ENCODE measurements at regions not wholly inside any gene's neighbourhood (a gene's known extent, or its start where the extent isn't known, plus 50 kb on each side); places are given as distances from the start of the nearest gene placed in this dataset.

DNA sequence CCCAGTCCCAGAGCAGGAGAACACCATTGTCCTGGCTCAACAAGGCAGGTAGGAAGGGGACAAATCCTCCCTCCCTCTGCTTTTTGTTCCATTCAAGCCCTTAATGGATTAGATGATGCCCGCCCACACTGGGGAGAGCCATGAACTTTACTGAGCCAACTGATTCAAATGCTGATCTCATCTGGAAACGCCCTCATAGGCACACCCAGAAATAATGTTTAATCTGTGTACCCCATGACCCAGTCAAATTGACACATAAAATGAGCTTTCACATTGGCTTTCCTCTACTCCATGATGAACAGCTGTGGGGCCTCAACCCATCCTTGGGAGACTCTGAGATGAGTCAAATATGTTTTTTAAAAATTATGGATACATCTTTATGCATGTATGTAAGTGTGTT is 141.8 kb downstream of the GALC start:
- Histone ChIP-seq H3K27me3 (ENCODE audit: control insufficient read depth in 2 of 2, insufficient read depth in 2 of 2, low read length in 2 of 2) (no peaks in the 10 kb centered on the region), H4K20me1 (replicated peaks; ENCODE audit: control insufficient read depth, extremely low read depth, insufficient read depth, low read length) (no peaks in the 10 kb centered on the region), H3K9ac (replicated peaks; ENCODE audit: extremely low read depth, insufficient read depth, low read length) (no peak overlapping the region), H3K27ac (ENCODE audit: insufficient read depth, low read depth, low read length) (no peak overlapping the region), H3K79me2 (ENCODE audit: control insufficient read depth, insufficient read depth, low read length) (no peaks in the 10 kb centered on the region), H3K4me2 (ENCODE audit: insufficient read depth, low read length) (no peak overlapping the region), H3K36me3 (ENCODE audit: control insufficient read depth in 2 of 2, extremely low read depth in 1 of 2, insufficient read depth in 2 of 2, low read length in 2 of 2) (no peaks in the 10 kb centered on the region), H3K9me1 (replicated peaks; ENCODE audit: control insufficient read depth, extremely low read depth, insufficient read depth, low read length) (no peaks in the 10 kb centered on the region), H2AFZ (ENCODE audit: low read depth, low read length) (no peak overlapping the region), H3K4me3 (replicated peaks in 1 of 3; ENCODE audit: insufficient read depth in 1 of 3, low read depth in 1 of 3, low read length in 3 of 3) (no peak overlapping the region), H3K4me1 (ENCODE audit: control insufficient read depth, extremely low read depth, insufficient read depth, low read length) (no peaks in the 10 kb centered on the region), H3K9me3 (replicated peaks; ENCODE audit: control insufficient read depth, insufficient read depth, low read length) (no peaks in the 10 kb centered on the region)
- FAIRE-seq, result no peak
- dilution Hi-C loops (cut with MboI; ENCODE audit: extremely low pct_ligation_motif_present, low sequenced_read_pairs) (no loop called here), intact Hi-C loops (cut with micrococcal nuclease) (no loop called here)
- CTCF ChIA-PET, result no interaction called here
- TF ChIP-seq, protein P1, sequence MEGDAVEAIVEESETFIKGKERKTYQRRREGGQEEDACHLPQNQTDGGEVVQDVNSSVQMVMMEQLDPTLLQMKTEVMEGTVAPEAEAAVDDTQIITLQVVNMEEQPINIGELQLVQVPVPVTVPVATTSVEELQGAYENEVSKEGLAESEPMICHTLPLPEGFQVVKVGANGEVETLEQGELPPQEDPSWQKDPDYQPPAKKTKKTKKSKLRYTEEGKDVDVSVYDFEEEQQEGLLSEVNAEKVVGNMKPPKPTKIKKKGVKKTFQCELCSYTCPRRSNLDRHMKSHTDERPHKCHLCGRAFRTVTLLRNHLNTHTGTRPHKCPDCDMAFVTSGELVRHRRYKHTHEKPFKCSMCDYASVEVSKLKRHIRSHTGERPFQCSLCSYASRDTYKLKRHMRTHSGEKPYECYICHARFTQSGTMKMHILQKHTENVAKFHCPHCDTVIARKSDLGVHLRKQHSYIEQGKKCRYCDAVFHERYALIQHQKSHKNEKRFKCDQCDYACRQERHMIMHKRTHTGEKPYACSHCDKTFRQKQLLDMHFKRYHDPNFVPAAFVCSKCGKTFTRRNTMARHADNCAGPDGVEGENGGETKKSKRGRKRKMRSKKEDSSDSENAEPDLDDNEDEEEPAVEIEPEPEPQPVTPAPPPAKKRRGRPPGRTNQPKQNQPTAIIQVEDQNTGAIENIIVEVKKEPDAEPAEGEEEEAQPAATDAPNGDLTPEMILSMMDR (IDR thresholded peaks at IDR 0.05; ENCODE audit: extremely low read depth in 1 of 2, insufficient read depth in 1 of 2, low read depth in 1 of 2, low read length in 2 of 2), result no peak
- TF ChIP-seq POLR2AphosphoS5 (IDR thresholded peaks at IDR 0.05; ENCODE audit: insufficient read depth, low read depth, low read length) (no peak), FOS (IDR thresholded peaks at IDR 0.05; ENCODE audit: borderline replicate concordance, insufficient read depth, low read length) (no peak), JUN (IDR thresholded peaks at IDR 0.05; ENCODE audit: borderline replicate concordance, insufficient read depth, insufficient read length, low read depth) (no peak), EZH2 (IDR thresholded peaks at IDR 0.05; ENCODE audit: borderline replicate concordance, low read depth, low read length, severe bottlenecking) (no peak), MYC (IDR thresholded peaks at IDR 0.05; ENCODE audit: low read depth, low read length) (no peak), POLR2A (IDR thresholded peaks at IDR 0.05; ENCODE audit: low read depth, low read length) (no peak), GATA2 (IDR thresholded peaks at IDR 0.05; ENCODE audit: insufficient read depth, insufficient read length, low read depth, low read length) (no peak)
- TF ChIP-seq, protein P2, sequence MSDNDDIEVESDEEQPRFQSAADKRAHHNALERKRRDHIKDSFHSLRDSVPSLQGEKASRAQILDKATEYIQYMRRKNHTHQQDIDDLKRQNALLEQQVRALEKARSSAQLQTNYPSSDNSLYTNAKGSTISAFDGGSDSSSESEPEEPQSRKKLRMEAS (IDR thresholded peaks at IDR 0.05; ENCODE audit: insufficient read depth, insufficient read length), result no peak
- no peak for DNase-seq (ENCODE audit: low read depth, low spot score)
- BruUV-seq (replicated peaks), result no TSS peak
- POLR2A ChIA-PET, result no interaction called here
